ENCODE measurements at regions not wholly inside any gene's neighbourhood (a gene's known extent, or its start where the extent isn't known, plus 50 kb on each side); places are given as distances from the start of the nearest gene placed in this dataset.

GRCh38 chr11:113574171-113574570 is 99.0 kb upstream of the DRD2 start:
- FAIRE-seq = no peak
- TF ChIP-seq TGIF2 (CRISPR knock-in tag; IDR thresholded peaks at IDR 0.05) = no peak
- TF ChIP-seq PBX2 (CRISPR knock-in tag; IDR thresholded peaks at IDR 0.05; ENCODE audit: low read depth) = no peak
- TF ChIP-seq PBX2 (tag; conservative IDR thresholded peaks at IDR 0.05; ENCODE audit: low read depth) = peak; percentile 51; the same call in 1 of the 2 replicates
- no peak for TF ChIP-seq SIN3B (IDR thresholded peaks at IDR 0.05; ENCODE audit: low read depth)
- TF ChIP-seq TSC22D4 (tag; IDR thresholded peaks at IDR 0.05) = no peak
- TF ChIP-seq NELFE (IDR thresholded peaks at IDR 0.05; ENCODE audit: insufficient read depth, insufficient read length) = no peak
- no peak for TF ChIP-seq EHMT2 (IDR thresholded peaks at IDR 0.05)
- peak; percentile 88 for TF ChIP-seq PKNOX1 (IDR thresholded peaks at IDR 0.05)
- peak; percentile 75 for TF ChIP-seq MEIS2 (IDR thresholded peaks at IDR 0.05; ENCODE audit: partially characterized antibody)
- TF ChIP-seq ZNF263 (CRISPR knock-in tag; IDR thresholded peaks at IDR 0.05; ENCODE audit: borderline replicate concordance) = peak; percentile 93
- TF ChIP-seq POLR2AphosphoS5 (IDR thresholded peaks at IDR 0.05; ENCODE audit: control insufficient read depth, insufficient read depth, low read depth, low read length) = no peak
- TF ChIP-seq HOMEZ (CRISPR knock-in tag; IDR thresholded peaks at IDR 0.05) = no peak
- no peak for TF ChIP-seq PCBP2 (IDR thresholded peaks at IDR 0.05; ENCODE audit: low read depth, low read length, poor library complexity, severe bottlenecking)
- CTCF ChIA-PET (ENCODE audit: low intra/inter-chr PET ratio) = no interaction called here

More at GRCh38 chr11:113574171-113574570, 99.0 kb upstream of the DRD2 start:
- no TSS peak for BruUV-seq (replicated peaks)
- DNase-seq (ENCODE audit: extremely low read depth in 1 of 4, low spot score in 3 of 4) (no peak), ATAC-seq (no peak; the same call in 2 of the 3 replicates)
- Histone ChIP-seq H3K79me2 (ENCODE audit: control insufficient read depth, insufficient read depth, low read length) (no peaks in the 10 kb centered on the region), H3K4me1 (replicated peaks in 1 of 2; ENCODE audit: control insufficient read depth in 2 of 2, insufficient read depth in 2 of 2, low read length in 2 of 2) (peaks cover 0 to 3% of the 10 kb centered on the region in 2 experiments; a peak in 3 of 5 replicates), H3K9me1 (ENCODE audit: control insufficient read depth, insufficient read depth, low read length) (no peaks in the 10 kb centered on the region), H2AFZ (ENCODE audit: low read depth, low read length) (no peak overlapping the region), H3K27me3 (ENCODE audit: control insufficient read depth in 2 of 2, insufficient read depth in 2 of 2, low read length in 2 of 2) (no peaks in the 10 kb centered on the region), H3K27ac (ENCODE audit: extremely low read depth, low read depth, low read length) (no peak overlapping the region), H4K20me1 (replicated peaks; ENCODE audit: control insufficient read depth, insufficient read depth, low read length) (no peaks in the 10 kb centered on the region), H3K36me3 (ENCODE audit: control insufficient read depth, insufficient read depth, low read length) (no peaks in the 10 kb centered on the region), H3K9me3 (replicated peaks; ENCODE audit: control insufficient read depth, insufficient read depth, low read depth, low read length) (no peaks in the 10 kb centered on the region), H3K9ac (ENCODE audit: insufficient read depth in 1 of 2, low read depth in 2 of 2, low read length in 2 of 2) (no peak overlapping the region), H3K4me3 (no peak overlapping the region), H3K4me2 (ENCODE audit: insufficient read depth, low read length) (no peak overlapping the region)
- POLR2A ChIA-PET = no interaction called here
- intact Hi-C loops (cut with micrococcal nuclease) = no loop called here
- WGBS (ENCODE audit: insufficient coverage, low coverage, missing lambda C conversion rate) = 53% methylated on average over 4 of the region's 4 CpGs
- in situ Hi-C loops (cut with MboI) = no loop called here

All from K562 (cell line).